Mesendoderm (in vitro differentiated cells): ENCODE measurements at regions not wholly inside any gene's neighbourhood (a gene's known extent, or its start where the extent isn't known, plus 50 kb on each side); places are given as distances from the start of the nearest gene placed in this dataset.

Experiments used
- DNase-seq: peaks from one replicate; pipeline ENCODE4 v3.0.0; 2013
- H2AK5ac ChIP-seq: 2 replicates; pipeline ENCODE4 v1.6.1; 2013; ENCODE audit warnings: low read length, inconsistent platforms
- H2BK120ac ChIP-seq: 2 replicates; pipeline ENCODE4 v1.6.1; 2013; ENCODE audit warnings: low read depth, mild to moderate bottlenecking, low read length, moderate library complexity, mixed read lengths
- H2BK15ac ChIP-seq: replicated peaks from 2 replicates; pipeline ENCODE4 v1.6.1; 2013; ENCODE audit warnings: low read depth, mild to moderate bottlenecking, moderate library complexity
- H2BK5ac ChIP-seq: 2 replicates; pipeline ENCODE4 v1.6.1; 2013; ENCODE audit warnings: low read length, inconsistent platforms
- H3K18ac ChIP-seq: 2 replicates; pipeline ENCODE4 v1.6.1; 2013; ENCODE audit warnings: mild to moderate bottlenecking, low read length, mixed read lengths
- H3K23ac ChIP-seq: one replicate; pipeline ENCODE4 v1.6.1; 2013; ENCODE audit warnings: low read length
- H3K27ac ChIP-seq: 2 replicates; pipeline ENCODE4 v1.5.1; 2013; ENCODE audit warnings: low read depth, mild to moderate bottlenecking, inconsistent platforms, low read length, moderate library complexity
- H3K27me3 ChIP-seq: 2 replicates; pipeline ENCODE4 v1.6.1; 2013; ENCODE audit warnings: low read length, control low read depth, mild to moderate bottlenecking, inconsistent platforms; ENCODE audit not compliant: insufficient read depth, poor library complexity
- H3K36me3 ChIP-seq: 2 replicates; pipeline ENCODE4 v1.6.1; 2013; ENCODE audit warnings: low read length, inconsistent platforms; ENCODE audit not compliant: control insufficient read depth, insufficient read depth
- H3K4ac ChIP-seq: one replicate; pipeline ENCODE4 v1.6.1; 2013; ENCODE audit warnings: low read depth, mild to moderate bottlenecking, low read length, moderate library complexity
- H3K4me1 ChIP-seq: 2 replicates; pipeline ENCODE4 v1.6.1; 2013; ENCODE audit warnings: low read depth, low read length, inconsistent platforms; ENCODE audit not compliant: control insufficient read depth
- H3K4me2 ChIP-seq: 2 replicates; pipeline ENCODE4 v1.6.1; 2013; ENCODE audit warnings: low read length
- H3K4me3 ChIP-seq: 2 replicates; pipeline ENCODE4 v1.5.1; 2013; ENCODE audit warnings: mild to moderate bottlenecking, low read length
- H3K56ac ChIP-seq: one replicate; pipeline ENCODE4 v1.6.1; 2013; ENCODE audit warnings: low read length
- H3K79me1 ChIP-seq: 2 replicates; pipeline ENCODE4 v1.6.1; 2013; ENCODE audit warnings: low read length, inconsistent platforms
- H3K79me2 ChIP-seq: 2 replicates; pipeline ENCODE4 v1.6.1; 2013; ENCODE audit warnings: mild to moderate bottlenecking, low read length; ENCODE audit not compliant: control insufficient read depth, insufficient read depth
- H3K9ac ChIP-seq: 2 replicates; pipeline ENCODE4 v1.6.1; 2013; ENCODE audit warnings: low read length, inconsistent platforms
- H4K5ac ChIP-seq: one replicate; pipeline ENCODE4 v1.6.1; 2013; ENCODE audit warnings: low read length
- H4K8ac ChIP-seq: one replicate; pipeline ENCODE4 v1.6.1; 2013; ENCODE audit warnings: low read depth, mild to moderate bottlenecking, control low read depth, low read length, moderate library complexity
- WGBS: extraction: QIAGEN DNeasy Blood & Tissue Kit; methylation state at CpG from one replicate; pipeline ENCODE4 v1.1.7; 2013; ENCODE audit warnings: low lambda C conversion rate, missing lambda C conversion rate; ENCODE audit not compliant: insufficient coverage; ENCODE audit errors: extremely low coverage; 5-methylcytosine and 5-hydroxymethylcytosine counted together

- no peaks in the 10 kb centered on the region for H3K27me3 ChIP-seq
- no CpG with 5 or more reads among the region's 2 CpGs for WGBS
Measured at GRCh38 chr2:158889135-158889853, 79.1 kb upstream of the TANC1 start.

GRCh38 chr2:158890296-158890905 is 78.0 kb upstream of the TANC1 start:
- Histone ChIP-seq H3K56ac (no peak overlapping the region), H3K79me2 (no peaks in the 10 kb centered on the region), H3K23ac (no peak overlapping the region), H2BK5ac (no peak overlapping the region), H3K9ac (no peak overlapping the region), H4K8ac (no peak overlapping the region), H3K18ac (no peak overlapping the region), H3K27ac (no peak overlapping the region), H3K4me3 (no peak overlapping the region), H3K4me2 (no peak overlapping the region), H2BK15ac (no peak overlapping the region), H3K4ac (no peak overlapping the region), H3K36me3 (no peaks in the 10 kb centered on the region), H2AK5ac (no peak overlapping the region), H3K4me1 (no peaks in the 10 kb centered on the region), H4K5ac (no peak overlapping the region), H3K79me1 (no peaks in the 10 kb centered on the region), H3K27me3 (no peaks in the 10 kb centered on the region), H2BK120ac (no peak overlapping the region)
- WGBS, result no CpG with 5 or more reads among the region's 3 CpGs
- DNase-seq, result no peak

More at GRCh38 chr2:158889135-158889853, 79.1 kb upstream of the TANC1 start:
- no peak overlapping the region for H4K8ac ChIP-seq
- no peaks in the 10 kb centered on the region for H3K79me2 ChIP-seq
- no peak overlapping the region for H2BK120ac ChIP-seq
- no peak overlapping the region for H3K4me3 ChIP-seq
- no peak overlapping the region for H2AK5ac ChIP-seq
- no peak overlapping the region for H2BK15ac ChIP-seq
- H2BK5ac ChIP-seq, result no peak overlapping the region
- H3K4me2 ChIP-seq, result no peak overlapping the region
- H3K9ac ChIP-seq, result no peak overlapping the region
- H3K36me3 ChIP-seq, result no peaks in the 10 kb centered on the region
- no peak overlapping the region for H3K4ac ChIP-seq
- no peaks in the 10 kb centered on the region for H3K79me1 ChIP-seq
- H4K5ac ChIP-seq, result no peak overlapping the region
- no peak overlapping the region for H3K27ac ChIP-seq
- H3K23ac ChIP-seq, result no peak overlapping the region
- no peak overlapping the region for H3K56ac ChIP-seq
- no peak overlapping the region for H3K18ac ChIP-seq
- H3K4me1 ChIP-seq, result no peaks in the 10 kb centered on the region
- no peak for DNase-seq

DNA sequence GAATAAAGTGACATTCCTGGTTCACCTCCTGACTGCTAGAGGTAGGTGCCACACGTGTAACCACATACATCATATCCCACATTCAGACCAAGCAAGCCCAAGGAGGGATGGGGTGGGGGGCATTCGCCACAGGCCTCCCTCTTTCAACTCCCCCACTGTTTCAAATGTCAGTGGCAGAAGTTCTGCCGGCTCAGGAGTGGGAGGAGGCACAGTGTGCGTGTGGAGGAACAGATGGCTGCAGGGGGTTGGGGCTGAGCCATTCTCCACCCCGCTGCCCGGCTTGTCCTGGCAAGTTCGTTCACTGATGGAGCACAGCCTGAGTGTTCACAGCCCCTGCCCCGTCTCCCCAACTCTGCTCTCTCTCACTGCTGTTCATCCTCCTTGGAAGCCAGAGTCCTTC is 75.4 kb upstream of the TANC1 start:
- Histone ChIP-seq H3K27me3 (no peaks in the 10 kb centered on the region), H3K4me1 (no peaks in the 10 kb centered on the region), H3K36me3 (no peaks in the 10 kb centered on the region), H2BK15ac (no peak overlapping the region), H3K9ac (no peak overlapping the region), H3K56ac (no peak overlapping the region), H2BK120ac (no peak overlapping the region), H2BK5ac (no peak overlapping the region), H3K4me2 (no peak overlapping the region), H3K79me2 (no peaks in the 10 kb centered on the region), H3K4ac (no peak overlapping the region), H3K4me3 (no peak overlapping the region), H3K23ac (no peak overlapping the region), H3K18ac (no peak overlapping the region), H3K27ac (no peak overlapping the region), H4K8ac (no peak overlapping the region), H2AK5ac (no peak overlapping the region), H3K79me1 (no peaks in the 10 kb centered on the region), H4K5ac (no peak overlapping the region)
- no CpG with 5 or more reads among the region's 8 CpGs for WGBS
- DNase-seq, result no peak

GRCh38 chr2:158893474-158893873 is 75.0 kb upstream of the TANC1 start:
- Histone ChIP-seq H3K4ac (no peak overlapping the region), H4K8ac (no peak overlapping the region), H3K23ac (no peak overlapping the region), H2AK5ac (no peak overlapping the region), H3K4me2 (no peak overlapping the region), H3K27ac (no peak overlapping the region), H3K9ac (no peak overlapping the region), H3K79me1 (no peaks in the 10 kb centered on the region), H3K36me3 (no peaks in the 10 kb centered on the region), H3K27me3 (no peaks in the 10 kb centered on the region), H2BK120ac (no peak overlapping the region), H3K4me1 (no peaks in the 10 kb centered on the region), H2BK5ac (no peak overlapping the region), H3K18ac (no peak overlapping the region), H3K56ac (no peak overlapping the region), H3K4me3 (no peak overlapping the region), H4K5ac (no peak overlapping the region), H2BK15ac (no peak overlapping the region), H3K79me2 (no peaks in the 10 kb centered on the region)
- no CpG with 5 or more reads among the region's 2 CpGs for WGBS
- DNase-seq, result no peak

DNA sequence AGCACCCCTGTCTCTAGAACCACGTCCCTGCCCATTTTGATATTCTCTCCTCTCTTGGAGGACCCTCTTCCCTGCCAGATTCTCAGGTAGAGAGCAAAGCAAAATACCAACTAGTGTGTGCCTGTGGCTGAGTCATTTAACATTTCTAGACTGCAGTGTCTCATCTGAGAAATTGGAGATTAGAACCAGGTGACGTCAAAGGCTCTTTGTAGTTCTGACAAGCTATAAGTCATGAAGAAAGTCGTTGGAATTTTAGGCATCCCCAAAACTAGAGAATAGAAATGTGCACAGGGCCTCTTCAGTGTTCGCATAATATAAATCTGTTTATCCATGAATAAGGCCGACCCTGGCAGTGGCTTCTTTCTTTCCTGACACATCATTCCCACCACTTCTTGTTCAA is 74.4 kb upstream of the TANC1 start:
- H2AK5ac ChIP-seq, result no peak overlapping the region
- no peak overlapping the region for H3K9ac ChIP-seq
- H3K18ac ChIP-seq, result no peak overlapping the region
- no peak overlapping the region for H3K4me3 ChIP-seq
- H3K4ac ChIP-seq, result no peak overlapping the region
- no peak overlapping the region for H2BK5ac ChIP-seq
- H3K4me2 ChIP-seq, result no peak overlapping the region
- no peaks in the 10 kb centered on the region for H3K79me2 ChIP-seq
- no peak overlapping the region for H4K5ac ChIP-seq
- H3K23ac ChIP-seq, result no peak overlapping the region
- no CpG with 5 or more reads among the region's 5 CpGs for WGBS
- H3K4me1 ChIP-seq, result no peaks in the 10 kb centered on the region
- no peak overlapping the region for H2BK120ac ChIP-seq
- no peak for DNase-seq
- H2BK15ac ChIP-seq, result no peak overlapping the region
- no peaks in the 10 kb centered on the region for H3K79me1 ChIP-seq
- H3K36me3 ChIP-seq, result no peaks in the 10 kb centered on the region
- no peaks in the 10 kb centered on the region for H3K27me3 ChIP-seq
- no peak overlapping the region for H4K8ac ChIP-seq
- H3K56ac ChIP-seq, result no peak overlapping the region
- H3K27ac ChIP-seq, result no peak overlapping the region

DNA sequence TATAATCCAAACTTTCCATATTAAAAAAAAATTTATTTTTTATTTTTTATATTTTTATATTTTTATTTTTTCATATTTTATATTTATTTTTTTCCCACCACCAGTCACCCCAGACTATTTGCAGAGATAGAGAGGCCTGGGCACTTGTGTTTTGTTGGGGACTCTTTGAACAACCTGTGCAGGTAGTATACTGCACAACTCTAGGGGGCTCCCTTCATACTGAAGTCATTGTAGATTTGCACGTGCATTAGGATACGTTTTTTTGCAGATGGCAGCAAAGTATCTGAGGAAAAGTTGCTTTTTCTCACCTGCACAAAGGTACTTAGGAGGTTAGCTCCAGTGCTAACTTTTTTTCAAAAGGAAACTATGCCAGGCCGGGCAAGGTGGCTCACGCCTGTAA is 73.9 kb upstream of the TANC1 start:
- H2BK120ac ChIP-seq, result no peak overlapping the region
- no peak overlapping the region for H3K4ac ChIP-seq
- H3K36me3 ChIP-seq, result no peaks in the 10 kb centered on the region
- no peak overlapping the region for H2BK15ac ChIP-seq
- H2BK5ac ChIP-seq, result no peak overlapping the region
- H3K4me2 ChIP-seq, result no peak overlapping the region
- H3K4me1 ChIP-seq, result no peaks in the 10 kb centered on the region
- no peak overlapping the region for H2AK5ac ChIP-seq
- no peak overlapping the region for H3K18ac ChIP-seq
- no peak overlapping the region for H4K8ac ChIP-seq
- no peak overlapping the region for H3K9ac ChIP-seq
- DNase-seq, result no peak
- no peak overlapping the region for H3K56ac ChIP-seq
- no peak overlapping the region for H3K23ac ChIP-seq
- H3K4me3 ChIP-seq, result no peak overlapping the region
- H3K79me2 ChIP-seq, result no peaks in the 10 kb centered on the region
- H3K27ac ChIP-seq, result no peak overlapping the region
- WGBS, result no CpG with 5 or more reads among the region's 4 CpGs
- H3K27me3 ChIP-seq, result no peaks in the 10 kb centered on the region
- no peak overlapping the region for H4K5ac ChIP-seq
- no peaks in the 10 kb centered on the region for H3K79me1 ChIP-seq
